Mesothelial cell of epicardium (in vitro differentiated cells): ENCODE measurements at regions not wholly inside any gene's neighbourhood (a gene's known extent, or its start where the extent isn't known, plus 50 kb on each side); places are given as distances from the start of the nearest gene placed in this dataset.
A peak's percentile ranks its signal among the peaks of the same experiment; 100 is the strongest.

Experiments used
- DNase-seq, 2 experiments: peaks; one replicate each; pipeline ENCODE4 v3.0.0; 2021; ENCODE audit warnings: low spot score in 2 of 2; ENCODE audit not compliant: unreplicated experiment in 2 of 2
- H3K27ac Mint-ChIP-seq: 2 replicates; pipeline ENCODE4 v1.8.0; 2021; ENCODE audit warnings: mixed read lengths
- H3K27me3 Mint-ChIP-seq: 2 replicates; pipeline ENCODE4 v1.8.0; 2021; ENCODE audit warnings: low read depth, mixed read lengths
- H3K36me3 Mint-ChIP-seq: 2 replicates; pipeline ENCODE4 v1.8.0; 2021; ENCODE audit warnings: mixed read lengths
- H3K4me1 Mint-ChIP-seq: 2 replicates; pipeline ENCODE4 v1.8.0; 2021; ENCODE audit warnings: mixed read lengths
- H3K4me3 Mint-ChIP-seq: 2 replicates; pipeline ENCODE4 v1.8.0; 2021; ENCODE audit warnings: mild to moderate bottlenecking, moderate library complexity, mixed read lengths
- H3K9me3 Mint-ChIP-seq: 2 replicates; pipeline ENCODE4 v1.8.0; 2021; ENCODE audit warnings: mixed read lengths
- TF ChIP-seq, protein P1 (sequence below): fragments of 200-600 bp; sonication (generic); IDR thresholded peaks from one replicate; pipeline ENCODE4 v1.5.0; 2021; ENCODE audit warnings: antibody characterized with exemption; ENCODE audit not compliant: unreplicated experiment

- TF ChIP-seq, protein P1, sequence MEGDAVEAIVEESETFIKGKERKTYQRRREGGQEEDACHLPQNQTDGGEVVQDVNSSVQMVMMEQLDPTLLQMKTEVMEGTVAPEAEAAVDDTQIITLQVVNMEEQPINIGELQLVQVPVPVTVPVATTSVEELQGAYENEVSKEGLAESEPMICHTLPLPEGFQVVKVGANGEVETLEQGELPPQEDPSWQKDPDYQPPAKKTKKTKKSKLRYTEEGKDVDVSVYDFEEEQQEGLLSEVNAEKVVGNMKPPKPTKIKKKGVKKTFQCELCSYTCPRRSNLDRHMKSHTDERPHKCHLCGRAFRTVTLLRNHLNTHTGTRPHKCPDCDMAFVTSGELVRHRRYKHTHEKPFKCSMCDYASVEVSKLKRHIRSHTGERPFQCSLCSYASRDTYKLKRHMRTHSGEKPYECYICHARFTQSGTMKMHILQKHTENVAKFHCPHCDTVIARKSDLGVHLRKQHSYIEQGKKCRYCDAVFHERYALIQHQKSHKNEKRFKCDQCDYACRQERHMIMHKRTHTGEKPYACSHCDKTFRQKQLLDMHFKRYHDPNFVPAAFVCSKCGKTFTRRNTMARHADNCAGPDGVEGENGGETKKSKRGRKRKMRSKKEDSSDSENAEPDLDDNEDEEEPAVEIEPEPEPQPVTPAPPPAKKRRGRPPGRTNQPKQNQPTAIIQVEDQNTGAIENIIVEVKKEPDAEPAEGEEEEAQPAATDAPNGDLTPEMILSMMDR, result no peak
- Mint-ChIP-seq H3K27ac (no peak overlapping the region), H3K27me3 (no peaks in the 10 kb centered on the region), H3K36me3 (no peaks in the 10 kb centered on the region), H3K4me1 (peaks cover 3% of the 10 kb centered on the region), H3K4me3 (no peak overlapping the region), H3K9me3 (peaks cover 46% of the 10 kb centered on the region)
- DNase-seq, result no peak
Measured at GRCh38 chr4:138521809-138522208, 279.7 kb upstream of the SLC7A11 start.

DNA sequence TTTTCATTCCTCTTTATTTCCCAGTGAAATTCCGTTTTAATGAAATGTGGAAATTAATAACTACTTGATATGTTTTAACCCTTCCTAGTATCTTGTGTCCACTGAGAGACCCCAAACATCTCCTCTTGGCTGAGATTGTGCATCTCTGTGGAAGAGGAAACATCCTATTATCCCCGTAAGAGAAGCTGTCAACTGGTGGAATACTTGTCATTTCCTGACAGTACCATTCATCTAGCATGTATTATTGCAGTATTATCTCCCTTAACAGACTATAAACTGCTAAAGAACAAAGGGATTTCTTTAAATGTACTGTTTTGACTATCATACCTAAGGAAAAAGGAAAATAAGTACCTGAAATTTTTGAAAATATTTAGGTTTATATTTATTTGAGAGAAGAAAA, 277.3 kb upstream of the SLC7A11 start:
- Mint-ChIP-seq H3K27me3 (no peaks in the 10 kb centered on the region), H3K4me1 (peaks cover 3% of the 10 kb centered on the region), H3K9me3 (peaks cover 27% of the 10 kb centered on the region), H3K27ac (no peak overlapping the region), H3K4me3 (no peak overlapping the region), H3K36me3 (no peaks in the 10 kb centered on the region)
- DNase-seq, result no peak
- TF ChIP-seq, protein P1, result no peak

DNA sequence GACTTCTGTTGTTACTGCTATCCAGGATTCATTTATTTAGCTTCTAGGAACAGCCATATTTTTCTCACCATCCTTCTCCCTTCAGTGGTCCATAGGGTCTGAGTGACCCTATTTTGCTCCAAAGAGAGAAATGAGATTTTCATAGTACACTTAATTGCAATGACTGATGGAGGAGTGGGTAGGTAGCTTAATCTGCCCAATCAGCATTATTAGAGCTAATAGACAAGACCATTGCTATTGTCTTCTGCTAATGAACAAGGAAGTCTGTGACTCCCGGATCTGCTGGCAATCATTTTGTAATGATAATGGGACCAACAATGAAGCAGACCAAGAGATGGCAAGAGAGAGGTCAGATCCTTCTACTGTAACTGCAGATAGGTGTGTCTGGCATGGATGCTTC, 271.4 kb upstream of the SLC7A11 start:
- TF ChIP-seq, protein P1, result no peak

GRCh38 chr4:138512756-138513155, 270.6 kb upstream of the SLC7A11 start:
- no peak for DNase-seq
- H3K4me1 Mint-ChIP-seq, result peaks cover 14% of the 10 kb centered on the region
- H3K36me3 Mint-ChIP-seq, result no peaks in the 10 kb centered on the region
- no peaks in the 10 kb centered on the region for H3K27me3 Mint-ChIP-seq
- no peak overlapping the region for H3K4me3 Mint-ChIP-seq
- H3K27ac Mint-ChIP-seq, result peak overlapping the region; percentile 3
- TF ChIP-seq, protein P1, result no peak
- H3K9me3 Mint-ChIP-seq, result peaks cover 11% of the 10 kb centered on the region

More for the DNA sequence above, 271.4 kb upstream of the SLC7A11 start:
- Mint-ChIP-seq H3K27me3 (no peaks in the 10 kb centered on the region), H3K36me3 (no peaks in the 10 kb centered on the region), H3K4me3 (no peak overlapping the region), H3K4me1 (peaks cover 17% of the 10 kb centered on the region), H3K9me3 (peaks cover 11% of the 10 kb centered on the region), H3K27ac (no peak overlapping the region)
- no peak for DNase-seq

DNA sequence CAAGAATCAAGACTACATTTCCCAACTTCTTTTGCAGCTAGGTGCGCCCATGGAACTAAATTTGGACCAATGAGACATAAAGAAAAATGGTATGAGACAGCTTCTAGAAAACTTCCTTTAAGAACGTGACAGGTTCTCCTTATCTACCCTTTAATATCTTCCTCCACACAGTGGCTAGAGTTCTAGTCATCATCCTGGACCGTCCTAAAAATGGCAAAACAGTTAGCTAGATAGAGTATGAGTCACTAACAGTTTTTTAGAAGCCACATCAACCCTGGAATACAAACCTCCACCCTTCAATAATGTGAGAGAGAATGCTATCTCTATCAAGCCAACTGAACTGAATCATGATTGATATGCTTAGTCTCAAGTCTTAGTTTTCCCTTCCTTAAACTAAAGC, 267.9 kb upstream of the SLC7A11 start:
- TF ChIP-seq, protein P1, result no peak
- no peak overlapping the region for H3K27ac Mint-ChIP-seq
- no peaks in the 10 kb centered on the region for H3K27me3 Mint-ChIP-seq
- peaks cover 32% of the 10 kb centered on the region for H3K9me3 Mint-ChIP-seq
- no peak for DNase-seq
- H3K4me3 Mint-ChIP-seq, result no peak overlapping the region
- peaks cover 18% of the 10 kb centered on the region for H3K4me1 Mint-ChIP-seq
- H3K36me3 Mint-ChIP-seq, result peaks cover 1% of the 10 kb centered on the region

DNA sequence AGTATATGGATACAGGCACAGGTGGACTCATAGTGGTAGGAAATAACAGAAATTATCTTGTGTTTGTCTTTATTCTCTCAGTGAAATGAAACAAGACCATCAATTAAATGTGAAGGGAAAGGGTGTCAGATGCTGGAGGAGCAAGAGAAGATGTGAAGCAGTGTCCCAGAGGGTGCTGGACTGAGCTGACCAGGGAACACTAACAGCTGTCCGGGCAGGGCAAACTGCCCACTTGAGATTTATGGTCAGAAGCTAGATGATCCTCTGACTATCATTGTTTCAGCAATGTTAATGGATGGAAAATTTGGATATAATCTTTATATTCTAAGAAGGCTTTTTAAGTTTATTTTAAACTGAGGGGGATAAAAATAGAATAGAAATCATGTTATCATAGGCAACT, 267.2 kb upstream of the SLC7A11 start:
- H3K4me3 Mint-ChIP-seq, result no peak overlapping the region
- H3K4me1 Mint-ChIP-seq, result peaks cover 18% of the 10 kb centered on the region
- H3K27me3 Mint-ChIP-seq, result no peaks in the 10 kb centered on the region
- DNase-seq, result no peak
- TF ChIP-seq, protein P1, result no peak
- peaks cover 2% of the 10 kb centered on the region for H3K36me3 Mint-ChIP-seq
- H3K27ac Mint-ChIP-seq, result no peak overlapping the region
- H3K9me3 Mint-ChIP-seq, result peaks cover 33% of the 10 kb centered on the region
